IPS-20b (cell line): ENCODE measurements at regions not wholly inside any gene's neighbourhood (a gene's known extent, or its start where the extent isn't known, plus 50 kb on each side); places are given as distances from the start of the nearest gene placed in this dataset.

Source experiments
- H3K27ac ChIP-seq: one replicate; pipeline ENCODE4 v1.5.1; 2013; ENCODE audit warnings: low read length
- H3K27me3 ChIP-seq: 2 replicates; pipeline ENCODE4 v1.6.1; 2013; ENCODE audit warnings: mild to moderate bottlenecking, low read length, inconsistent platforms; ENCODE audit not compliant: insufficient read depth
- H3K36me3 ChIP-seq: 2 replicates; pipeline ENCODE4 v1.6.1; 2013; ENCODE audit warnings: low read depth, mild to moderate bottlenecking, inconsistent platforms, low read length, moderate library complexity; ENCODE audit not compliant: insufficient read depth
- H3K4me1 ChIP-seq: 2 replicates; pipeline ENCODE4 v1.6.1; 2013; ENCODE audit warnings: mild to moderate bottlenecking, control low read depth, inconsistent platforms, low read length, moderate library complexity; ENCODE audit not compliant: insufficient read depth
- H3K4me3 ChIP-seq: 2 replicates; pipeline ENCODE4 v1.5.1; 2013; ENCODE audit warnings: mild to moderate bottlenecking, low read length, inconsistent platforms
- H3K9ac ChIP-seq: 2 replicates; pipeline ENCODE4 v1.6.1; 2013; ENCODE audit warnings: low read depth, mild to moderate bottlenecking, inconsistent platforms, low read length, moderate library complexity
- H3K9me3 ChIP-seq: 2 replicates; pipeline ENCODE4 v1.6.1; 2013; ENCODE audit warnings: mild to moderate bottlenecking, low read depth, low read length, inconsistent platforms; ENCODE audit not compliant: insufficient read depth

- Histone ChIP-seq H3K9me3 (no peaks in the 10 kb centered on the region), H3K27ac (no peak overlapping the region), H3K4me1 (peaks cover 35% of the 10 kb centered on the region), H3K4me3 (no peak overlapping the region), H3K36me3 (no peaks in the 10 kb centered on the region), H3K27me3 (no peaks in the 10 kb centered on the region), H3K9ac (no peak overlapping the region)
Measured at GRCh38 chr1:201761178-201761577, 67.8 kb upstream of the IPO9 start.

GRCh38 chr1:201761871-201762270, 67.1 kb upstream of the IPO9 start:
- peaks cover 35% of the 10 kb centered on the region for H3K4me1 ChIP-seq
- no peak overlapping the region for H3K27ac ChIP-seq
- no peak overlapping the region for H3K4me3 ChIP-seq
- no peaks in the 10 kb centered on the region for H3K36me3 ChIP-seq
- no peak overlapping the region for H3K9ac ChIP-seq
- H3K9me3 ChIP-seq = no peaks in the 10 kb centered on the region
- no peaks in the 10 kb centered on the region for H3K27me3 ChIP-seq

- H3K9me3 ChIP-seq = no peaks in the 10 kb centered on the region
- H3K4me1 ChIP-seq = peaks cover 35% of the 10 kb centered on the region
- no peak overlapping the region for H3K27ac ChIP-seq
- H3K27me3 ChIP-seq = no peaks in the 10 kb centered on the region
- H3K4me3 ChIP-seq = no peak overlapping the region
- H3K36me3 ChIP-seq = no peaks in the 10 kb centered on the region
- no peak overlapping the region for H3K9ac ChIP-seq
Measured at GRCh38 chr1:201762381-201762780, 66.6 kb upstream of the IPO9 start.

GRCh38 chr1:201763455-201764140, 65.4 kb upstream of the IPO9 start:
- no peaks in the 10 kb centered on the region for H3K36me3 ChIP-seq
- no peak overlapping the region for H3K27ac ChIP-seq
- no peaks in the 10 kb centered on the region for H3K27me3 ChIP-seq
- no peak overlapping the region for H3K4me3 ChIP-seq
- H3K9me3 ChIP-seq = no peaks in the 10 kb centered on the region
- H3K4me1 ChIP-seq = peaks cover 35% of the 10 kb centered on the region
- 0 out of 2 replicates have a peak overlapping the region, but pooled peaks have one; percentile 12 for H3K9ac ChIP-seq

GRCh38 chr1:201764166-201764565, 64.8 kb upstream of the IPO9 start:
- Histone ChIP-seq H3K9ac (no peak overlapping the region), H3K4me3 (no peak overlapping the region), H3K36me3 (no peaks in the 10 kb centered on the region), H3K4me1 (peaks cover 35% of the 10 kb centered on the region), H3K27me3 (no peaks in the 10 kb centered on the region), H3K9me3 (no peaks in the 10 kb centered on the region), H3K27ac (no peak overlapping the region)

GRCh38 chr1:201764579-201764978, 64.4 kb upstream of the IPO9 start:
- Histone ChIP-seq H3K4me3 (no peak overlapping the region), H3K4me1 (peaks cover 35% of the 10 kb centered on the region), H3K9ac (no peak overlapping the region), H3K9me3 (no peaks in the 10 kb centered on the region), H3K27ac (no peak overlapping the region), H3K27me3 (no peaks in the 10 kb centered on the region), H3K36me3 (no peaks in the 10 kb centered on the region)

GRCh38 chr1:201766131-201766866, 62.7 kb upstream of the IPO9 start:
- Histone ChIP-seq H3K36me3 (no peaks in the 10 kb centered on the region), H3K27me3 (no peaks in the 10 kb centered on the region), H3K9me3 (no peaks in the 10 kb centered on the region), H3K4me3 (no peak overlapping the region), H3K27ac (no peak overlapping the region), H3K9ac (no peak overlapping the region), H3K4me1 (peaks cover 20% of the 10 kb centered on the region)

GRCh38 chr1:201767339-201767738, 61.6 kb upstream of the IPO9 start:
- H3K27ac ChIP-seq = no peak overlapping the region
- peaks cover 15% of the 10 kb centered on the region for H3K4me1 ChIP-seq
- H3K36me3 ChIP-seq = no peaks in the 10 kb centered on the region

GRCh38 chr1:201769072-201769471, 59.9 kb upstream of the IPO9 start:
- Histone ChIP-seq H3K36me3 (no peaks in the 10 kb centered on the region), H3K27me3 (no peaks in the 10 kb centered on the region), H3K27ac (no peak overlapping the region), H3K4me3 (no peak overlapping the region), H3K9ac (no peak overlapping the region), H3K9me3 (peaks cover 3% of the 10 kb centered on the region; the same call in 1 of the 2 replicates), H3K4me1 (no peaks in the 10 kb centered on the region)

More at GRCh38 chr1:201767339-201767738, 61.6 kb upstream of the IPO9 start:
- H3K9ac ChIP-seq = no peak overlapping the region
- no peak overlapping the region for H3K4me3 ChIP-seq
- H3K9me3 ChIP-seq = peaks cover 3% of the 10 kb centered on the region; the same call in 1 of the 2 replicates
- H3K27me3 ChIP-seq = no peaks in the 10 kb centered on the region

GRCh38 chr1:201769966-201770365, 59.0 kb upstream of the IPO9 start:
- H3K9ac ChIP-seq = no peak overlapping the region
- H3K4me1 ChIP-seq = no peaks in the 10 kb centered on the region
- peaks cover 3% of the 10 kb centered on the region; the same call in 1 of the 2 replicates for H3K9me3 ChIP-seq
- no peaks in the 10 kb centered on the region for H3K36me3 ChIP-seq
- H3K4me3 ChIP-seq = no peak overlapping the region
- H3K27me3 ChIP-seq = no peaks in the 10 kb centered on the region
- H3K27ac ChIP-seq = no peak overlapping the region

GRCh38 chr1:201771466-201771865, 57.5 kb upstream of the IPO9 start:
- Histone ChIP-seq H3K27ac (no peak overlapping the region), H3K27me3 (no peaks in the 10 kb centered on the region), H3K9ac (no peak overlapping the region), H3K4me1 (no peaks in the 10 kb centered on the region), H3K4me3 (no peak overlapping the region), H3K9me3 (peaks cover 3% of the 10 kb centered on the region; the same call in 1 of the 2 replicates), H3K36me3 (no peaks in the 10 kb centered on the region)

GRCh38 chr1:201772178-201772577, 56.8 kb upstream of the IPO9 start:
- Histone ChIP-seq H3K27me3 (no peaks in the 10 kb centered on the region), H3K4me3 (no peak overlapping the region), H3K9ac (no peak overlapping the region), H3K36me3 (no peaks in the 10 kb centered on the region), H3K9me3 (peaks cover 3% of the 10 kb centered on the region; the same call in 1 of the 2 replicates), H3K27ac (no peak overlapping the region), H3K4me1 (no peaks in the 10 kb centered on the region)
